Activated CD4-positive, alpha-beta memory T cell treated with anti-CD3 and anti-CD28 coated beads, Interleukin-2, amount 10 ng/mL, durations not matched to agents 7 days and 5 days (primary cell): ENCODE measurements at regions not wholly inside any gene's neighbourhood (a gene's known extent, or its start where the extent isn't known, plus 50 kb on each side); places are given as distances from the start of the nearest gene placed in this dataset.

Experiments
- CTCF ChIA-PET: fragments of 350-600 bp; sonication (Branson Sonifier 250); formaldehyde crosslinking; loops from one replicate; lab custom pipeline; 2021; ENCODE audit warnings: antibody characterized with exemption, inconsistent platforms; lab: Charles Lee
- POLR2A ChIA-PET: fragments of 350-600 bp; sonication (Branson Sonifier 250); formaldehyde crosslinking; loops from one replicate; lab custom pipeline; 2021; ENCODE audit warnings: antibody characterized with exemption; lab: Charles Lee
- DNase-seq: peaks from one replicate; pipeline ENCODE4 v3.0.0-alpha.2; 2020
- H3K27ac Mint-ChIP-seq: one replicate; pipeline ENCODE4 v1.8.0; 2021; ENCODE audit warnings: mild to moderate bottlenecking, mixed read lengths
- H3K27me3 Mint-ChIP-seq: one replicate; pipeline ENCODE4 v1.8.0; 2021; ENCODE audit warnings: mixed read lengths
- H3K36me3 Mint-ChIP-seq: one replicate; pipeline ENCODE4 v1.8.0; 2021; ENCODE audit warnings: low read depth, mixed read lengths
- H3K4me1 Mint-ChIP-seq: one replicate; pipeline ENCODE4 v1.8.0; 2021; ENCODE audit warnings: mixed read lengths
- H3K4me3 Mint-ChIP-seq: one replicate; pipeline ENCODE4 v1.8.0; 2021; ENCODE audit warnings: mild to moderate bottlenecking, mixed read lengths
- H3K9me3 Mint-ChIP-seq: one replicate; pipeline ENCODE4 v1.8.0; 2021; ENCODE audit warnings: mixed read lengths

DNA sequence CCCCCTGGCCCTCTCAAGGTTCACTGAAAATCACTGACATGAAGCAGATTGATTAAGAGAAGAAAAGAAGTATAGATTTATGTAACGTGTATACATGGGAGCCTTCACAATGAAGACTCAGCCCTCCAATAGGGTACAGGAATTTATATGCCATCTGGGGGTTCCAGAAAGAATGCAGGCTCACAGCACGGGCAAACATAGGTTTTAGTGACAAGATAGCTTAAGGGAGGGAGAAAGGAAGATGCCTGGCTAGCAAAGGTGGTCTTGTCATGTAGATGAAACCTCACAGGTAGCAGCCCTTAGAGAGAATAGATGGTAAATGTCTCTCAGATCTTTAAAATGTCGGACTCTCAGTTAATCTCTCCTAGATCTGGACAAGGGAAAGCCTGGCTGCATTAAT is 173.9 kb downstream of the RNF152 start:
- POLR2A ChIA-PET = no interaction called here
- no peaks in the 10 kb centered on the region for H3K4me1 Mint-ChIP-seq
- CTCF ChIA-PET = no interaction called here
- no peak for DNase-seq
- H3K27ac Mint-ChIP-seq = no peak overlapping the region
- H3K4me3 Mint-ChIP-seq = no peak overlapping the region
- H3K27me3 Mint-ChIP-seq = no peaks in the 10 kb centered on the region
- no peaks in the 10 kb centered on the region for H3K9me3 Mint-ChIP-seq
- H3K36me3 Mint-ChIP-seq = no peaks in the 10 kb centered on the region

DNA sequence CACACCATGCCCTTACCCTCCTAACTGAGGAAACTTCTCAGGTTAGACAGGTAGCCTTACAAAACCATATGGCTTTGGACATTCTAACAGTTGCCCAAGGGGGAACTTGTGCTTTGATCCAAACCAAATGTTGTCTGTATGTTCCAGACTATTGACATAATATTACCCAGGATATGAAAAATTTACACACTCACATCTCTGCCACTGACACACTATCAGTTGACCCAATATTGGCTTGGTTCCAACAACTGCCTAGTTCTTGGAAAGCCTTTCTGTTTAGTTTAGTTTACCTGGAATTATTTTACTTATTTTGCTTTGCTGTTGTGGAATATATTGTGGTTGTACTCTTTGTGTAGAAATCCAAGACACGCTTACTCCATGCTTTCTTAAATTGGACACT is 178.4 kb downstream of the RNF152 start:
- Mint-ChIP-seq H3K4me3 (no peak overlapping the region), H3K9me3 (no peaks in the 10 kb centered on the region), H3K27ac (no peak overlapping the region), H3K4me1 (no peaks in the 10 kb centered on the region), H3K27me3 (no peaks in the 10 kb centered on the region), H3K36me3 (no peaks in the 10 kb centered on the region)
- no peak for DNase-seq
- POLR2A ChIA-PET = no interaction called here
- CTCF ChIA-PET = no interaction called here

DNA sequence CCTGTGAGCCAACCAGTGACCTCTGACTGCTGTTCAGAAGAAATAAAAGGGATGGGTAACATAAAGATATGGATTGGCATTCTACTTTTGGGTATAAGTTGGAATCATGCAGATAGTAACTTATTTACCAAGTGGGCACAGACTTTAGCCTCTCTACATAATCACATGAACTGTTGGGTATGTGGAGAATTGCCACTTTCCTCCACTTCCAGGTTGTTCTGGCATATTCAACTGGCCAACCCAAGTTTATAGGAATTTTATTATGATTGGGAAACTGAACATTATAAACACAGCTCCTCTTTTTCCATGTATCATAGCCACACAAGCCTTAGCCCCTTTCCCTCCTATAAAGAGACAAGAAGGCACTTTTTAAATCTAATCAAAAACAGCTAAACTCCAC is 179.3 kb downstream of the RNF152 start:
- POLR2A ChIA-PET = no interaction called here
- H3K27ac Mint-ChIP-seq = no peak overlapping the region
- H3K9me3 Mint-ChIP-seq = no peaks in the 10 kb centered on the region
- no peak for DNase-seq
- no peaks in the 10 kb centered on the region for H3K36me3 Mint-ChIP-seq
- H3K27me3 Mint-ChIP-seq = no peaks in the 10 kb centered on the region
- no peaks in the 10 kb centered on the region for H3K4me1 Mint-ChIP-seq
- CTCF ChIA-PET = no interaction called here
- no peak overlapping the region for H3K4me3 Mint-ChIP-seq

DNA sequence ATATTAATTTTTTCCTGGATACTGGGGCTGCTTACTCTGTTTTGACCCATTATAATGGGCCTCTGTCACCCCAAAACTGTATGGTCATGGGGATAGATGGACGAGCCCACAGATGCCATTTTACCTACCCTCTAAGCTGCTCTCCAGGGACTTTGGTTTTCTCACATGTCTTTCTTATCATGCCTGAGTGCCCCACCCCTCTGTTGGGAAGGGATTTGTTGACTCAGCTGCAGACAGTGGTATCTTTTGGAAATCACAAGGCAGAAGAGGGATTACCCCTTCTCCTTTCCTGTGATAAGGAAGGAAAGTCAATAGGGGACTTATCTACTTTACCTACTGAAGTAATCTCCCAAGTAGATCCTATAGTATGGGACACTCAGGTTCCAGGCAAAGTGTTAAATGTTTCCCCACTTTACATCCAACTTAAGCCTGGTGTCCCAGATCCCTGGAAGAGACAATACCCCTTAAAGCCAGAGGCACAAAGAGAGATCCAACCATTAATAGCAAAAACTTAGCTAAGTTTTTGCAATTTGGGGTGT is 182.7 kb downstream of the RNF152 start:
- no peaks in the 10 kb centered on the region for H3K36me3 Mint-ChIP-seq
- DNase-seq = no peak
- ChIA-PET CTCF (no interaction called here), POLR2A (no interaction called here)
- no peaks in the 10 kb centered on the region for H3K9me3 Mint-ChIP-seq
- H3K27me3 Mint-ChIP-seq = no peaks in the 10 kb centered on the region
- H3K4me1 Mint-ChIP-seq = no peaks in the 10 kb centered on the region
- no peak overlapping the region for H3K27ac Mint-ChIP-seq
- no peak overlapping the region for H3K4me3 Mint-ChIP-seq

DNA sequence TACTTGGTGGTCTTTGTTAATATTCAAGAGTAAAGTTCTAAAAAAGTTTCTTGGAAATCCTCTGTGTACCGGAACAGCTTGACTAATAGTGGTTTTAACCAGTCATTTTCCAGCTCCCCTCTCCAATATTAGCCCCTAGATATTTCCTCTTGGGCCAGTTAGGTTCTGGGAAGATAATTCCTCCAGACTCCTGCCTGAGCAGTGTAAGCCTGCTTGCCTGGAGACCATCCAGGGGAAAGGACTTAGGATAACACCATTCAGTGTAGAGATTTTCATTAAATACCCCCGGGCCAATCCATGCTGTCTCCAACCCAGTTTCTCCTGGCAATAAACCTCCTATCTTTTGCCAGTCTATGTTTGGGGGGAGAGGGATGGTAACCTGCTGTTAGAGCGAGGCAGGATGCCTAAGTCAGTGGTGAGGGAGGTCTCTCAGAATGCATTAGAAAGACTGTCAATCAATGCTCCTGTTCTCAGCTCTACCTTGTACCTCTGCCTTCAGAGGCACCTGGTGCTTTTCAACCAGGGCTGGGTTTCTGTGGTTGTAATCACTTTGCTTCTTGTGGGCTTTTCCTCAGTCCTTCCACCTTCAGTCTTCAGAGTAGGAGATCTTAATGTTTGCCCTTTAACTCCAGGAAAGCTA is 186.4 kb downstream of the RNF152 start:
- no peak overlapping the region for H3K27ac Mint-ChIP-seq
- POLR2A ChIA-PET = no interaction called here
- no peaks in the 10 kb centered on the region for H3K9me3 Mint-ChIP-seq
- peaks cover 2% of the 10 kb centered on the region for H3K27me3 Mint-ChIP-seq
- no peaks in the 10 kb centered on the region for H3K4me1 Mint-ChIP-seq
- H3K36me3 Mint-ChIP-seq = no peaks in the 10 kb centered on the region
- H3K4me3 Mint-ChIP-seq = no peak overlapping the region
- CTCF ChIA-PET = no interaction called here
- DNase-seq = no peak

DNA sequence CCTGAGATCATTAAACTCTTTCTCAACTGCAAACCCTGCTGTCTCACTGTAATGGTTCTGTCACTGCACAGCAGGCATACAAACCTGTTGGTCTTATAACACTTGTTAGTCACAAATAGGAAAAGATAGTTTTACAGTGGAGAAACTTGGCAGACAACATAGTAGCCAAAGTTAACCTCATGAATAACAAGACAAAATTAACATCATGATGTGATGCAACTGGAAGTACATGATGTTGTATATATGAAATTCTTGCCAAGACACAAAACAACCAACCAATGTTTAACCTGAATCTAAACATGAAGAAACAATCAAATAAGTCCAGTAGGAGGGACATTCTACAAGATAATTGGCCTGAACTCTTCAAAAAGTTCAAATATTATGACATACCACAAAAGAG is 189.3 kb downstream of the RNF152 start:
- Mint-ChIP-seq H3K4me1 (no peaks in the 10 kb centered on the region), H3K9me3 (no peaks in the 10 kb centered on the region), H3K4me3 (no peak overlapping the region), H3K27ac (no peak overlapping the region), H3K27me3 (peaks cover 2% of the 10 kb centered on the region), H3K36me3 (no peaks in the 10 kb centered on the region)
- ChIA-PET CTCF (no interaction called here), POLR2A (no interaction called here)
- DNase-seq = no peak

DNA sequence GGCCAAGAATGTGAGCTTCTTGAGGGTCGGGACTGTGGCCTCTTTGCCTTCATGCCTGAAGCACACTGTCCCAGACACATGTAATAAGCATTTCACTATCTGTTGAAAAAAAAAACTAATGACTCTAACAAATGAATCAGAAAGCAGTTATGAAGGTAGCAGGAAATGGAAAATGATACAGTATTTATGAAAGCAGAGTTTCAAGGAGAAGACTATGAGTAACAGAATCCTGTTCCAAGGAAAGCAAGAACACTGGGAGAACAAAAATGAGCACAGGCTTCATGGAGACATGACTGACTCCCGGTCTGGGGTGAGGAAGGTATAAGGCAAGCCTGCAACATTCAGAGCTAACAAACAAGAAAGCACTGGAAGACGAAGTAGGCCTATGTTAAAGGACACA is 190.8 kb downstream of the RNF152 start:
- no peak for DNase-seq
- H3K4me3 Mint-ChIP-seq = no peak overlapping the region
- H3K4me1 Mint-ChIP-seq = no peaks in the 10 kb centered on the region
- H3K36me3 Mint-ChIP-seq = no peaks in the 10 kb centered on the region
- H3K27ac Mint-ChIP-seq = no peak overlapping the region
- POLR2A ChIA-PET = no interaction called here
- H3K27me3 Mint-ChIP-seq = peaks cover 2% of the 10 kb centered on the region
- CTCF ChIA-PET = no interaction called here
- no peaks in the 10 kb centered on the region for H3K9me3 Mint-ChIP-seq

DNA sequence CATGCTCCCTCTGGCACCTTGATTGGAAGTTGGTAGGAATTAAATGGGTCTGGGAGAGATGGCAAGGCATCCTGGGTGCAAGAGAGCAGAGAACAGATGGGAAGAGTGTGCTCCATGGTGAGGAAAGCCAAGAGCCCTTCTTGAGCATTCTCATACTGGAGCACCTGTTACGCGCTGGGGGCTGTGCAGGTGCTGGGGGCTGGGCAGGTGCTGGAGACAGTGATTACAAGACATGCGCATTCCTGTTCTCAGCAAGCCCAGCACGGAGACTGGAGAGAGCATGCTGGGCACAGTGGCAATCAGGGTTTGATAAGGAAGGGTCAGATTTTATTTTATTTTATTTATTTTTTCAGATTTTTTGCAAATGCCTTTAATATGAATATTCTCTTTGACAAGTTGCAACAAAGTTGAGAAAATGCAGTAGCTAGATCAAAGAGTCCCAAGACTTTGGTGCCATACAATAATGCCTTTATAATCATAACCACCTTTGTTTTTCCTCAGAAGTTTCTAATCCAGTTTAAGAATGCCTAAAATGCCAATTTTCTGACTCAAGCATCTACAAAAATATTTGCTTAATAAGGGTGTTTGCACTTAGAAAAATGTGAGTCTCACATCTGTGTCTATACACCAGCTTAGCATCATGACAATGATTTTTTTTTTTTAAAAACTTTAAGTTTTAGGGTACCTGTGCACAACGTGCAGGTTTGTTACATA is 193.3 kb downstream of the RNF152 start:
- no peaks in the 10 kb centered on the region for H3K4me1 Mint-ChIP-seq
- ChIA-PET POLR2A (no interaction called here), CTCF (no interaction called here)
- H3K9me3 Mint-ChIP-seq = no peaks in the 10 kb centered on the region
- H3K4me3 Mint-ChIP-seq = no peak overlapping the region
- no peak overlapping the region for H3K27ac Mint-ChIP-seq
- no peak for DNase-seq
- peaks cover 2% of the 10 kb centered on the region for H3K27me3 Mint-ChIP-seq
- no peaks in the 10 kb centered on the region for H3K36me3 Mint-ChIP-seq

DNA sequence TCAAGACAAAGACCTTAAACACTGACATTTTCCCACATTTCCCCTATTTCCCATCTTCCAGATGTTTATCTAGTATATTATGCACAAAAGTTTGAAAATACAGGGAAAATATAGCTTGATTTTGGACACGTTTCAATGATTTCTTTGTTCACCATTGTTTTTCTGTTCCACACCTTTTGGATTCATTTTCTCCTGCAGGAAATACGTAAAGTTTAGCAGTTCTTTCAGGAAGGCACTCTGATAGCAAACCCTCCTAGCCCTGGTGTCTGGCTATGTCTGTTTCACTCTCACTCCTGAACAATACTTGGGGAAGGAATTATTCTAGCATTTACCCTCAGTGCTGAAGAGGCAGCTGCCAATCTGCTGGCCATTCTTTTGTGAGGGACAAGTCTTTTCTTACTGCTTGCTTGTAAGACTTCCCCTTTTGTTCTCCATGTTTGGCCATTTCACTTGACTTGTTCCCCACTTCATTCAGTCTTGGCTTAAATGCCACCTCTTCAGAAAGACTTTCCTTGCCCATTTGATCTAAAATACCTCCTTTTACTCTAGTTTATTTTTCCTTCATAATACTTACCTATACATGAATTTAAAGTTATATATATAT is 195.4 kb downstream of the RNF152 start:
- H3K9me3 Mint-ChIP-seq = no peaks in the 10 kb centered on the region
- no peaks in the 10 kb centered on the region for H3K27me3 Mint-ChIP-seq
- no peak overlapping the region for H3K27ac Mint-ChIP-seq
- ChIA-PET POLR2A (no interaction called here), CTCF (no interaction called here)
- no peaks in the 10 kb centered on the region for H3K4me1 Mint-ChIP-seq
- DNase-seq = no peak
- no peaks in the 10 kb centered on the region for H3K36me3 Mint-ChIP-seq
- no peak overlapping the region for H3K4me3 Mint-ChIP-seq

DNA sequence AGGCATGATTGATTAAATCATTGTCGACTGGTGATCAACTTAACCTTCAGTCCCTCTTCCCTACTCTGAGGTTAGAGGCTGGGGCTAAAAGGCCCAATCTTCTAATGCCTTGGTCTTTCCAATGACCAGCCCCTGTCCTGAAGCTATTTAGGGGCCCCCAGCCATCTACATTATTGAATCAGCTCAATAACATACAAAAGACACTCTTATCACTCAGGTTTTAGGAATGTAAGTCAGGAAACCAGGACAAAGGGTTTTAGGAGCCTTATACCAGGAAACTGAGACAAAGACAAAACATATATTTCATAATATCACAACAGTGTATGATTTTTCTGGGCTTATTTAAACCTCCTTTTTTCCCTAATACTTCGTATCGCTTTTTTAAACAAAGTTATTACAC is 198.6 kb downstream of the RNF152 start:
- Mint-ChIP-seq H3K36me3 (no peaks in the 10 kb centered on the region), H3K27me3 (no peaks in the 10 kb centered on the region), H3K4me1 (no peaks in the 10 kb centered on the region), H3K4me3 (no peak overlapping the region), H3K27ac (no peak overlapping the region), H3K9me3 (no peaks in the 10 kb centered on the region)
- POLR2A ChIA-PET = no interaction called here
- CTCF ChIA-PET = interaction anchor here (0.6 kb wide), 1 partner anchor 187 kb away, joined by 4 read pairs; no protein-coding TSS in a partner anchor
- no peak for DNase-seq

DNA sequence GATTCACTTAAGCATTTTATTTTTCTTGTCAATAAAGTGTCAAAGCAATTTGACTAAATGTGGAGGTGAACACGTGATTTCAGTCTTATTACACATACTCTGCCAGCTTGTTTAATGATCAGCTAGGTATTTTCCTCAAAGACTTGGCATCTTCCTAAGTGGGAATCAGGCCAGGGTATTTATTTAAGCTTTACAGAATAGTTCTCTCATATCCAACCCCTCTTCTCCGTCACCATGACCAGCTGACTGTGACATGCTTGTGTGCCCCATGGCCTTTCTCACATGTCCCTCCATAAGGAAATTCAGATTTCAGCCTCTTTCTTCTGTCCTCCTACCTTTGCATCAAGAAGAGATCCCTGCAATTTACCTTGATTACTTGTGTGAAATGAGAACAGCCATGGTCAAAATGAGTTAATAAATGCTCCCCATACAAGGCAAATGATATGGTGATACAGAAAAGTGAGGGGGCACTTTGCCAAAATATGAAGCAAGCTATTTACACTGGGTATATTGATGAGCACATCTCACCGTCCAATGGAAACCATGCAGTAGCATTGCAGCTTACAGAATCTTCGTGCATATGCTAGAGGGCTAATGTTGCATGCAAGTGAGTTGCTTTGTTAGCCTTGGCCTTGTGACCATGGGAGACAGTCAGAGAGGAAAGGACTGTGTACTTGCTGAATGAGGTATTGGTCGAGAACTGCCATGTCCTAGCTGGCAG is 202.2 kb downstream of the RNF152 start:
- POLR2A ChIA-PET = no interaction called here
- no peaks in the 10 kb centered on the region for H3K9me3 Mint-ChIP-seq
- no peak overlapping the region for H3K4me3 Mint-ChIP-seq
- no peak for DNase-seq
- H3K27ac Mint-ChIP-seq = no peak overlapping the region
- H3K27me3 Mint-ChIP-seq = no peaks in the 10 kb centered on the region
- no peaks in the 10 kb centered on the region for H3K4me1 Mint-ChIP-seq
- CTCF ChIA-PET = no interaction called here
- no peaks in the 10 kb centered on the region for H3K36me3 Mint-ChIP-seq

DNA sequence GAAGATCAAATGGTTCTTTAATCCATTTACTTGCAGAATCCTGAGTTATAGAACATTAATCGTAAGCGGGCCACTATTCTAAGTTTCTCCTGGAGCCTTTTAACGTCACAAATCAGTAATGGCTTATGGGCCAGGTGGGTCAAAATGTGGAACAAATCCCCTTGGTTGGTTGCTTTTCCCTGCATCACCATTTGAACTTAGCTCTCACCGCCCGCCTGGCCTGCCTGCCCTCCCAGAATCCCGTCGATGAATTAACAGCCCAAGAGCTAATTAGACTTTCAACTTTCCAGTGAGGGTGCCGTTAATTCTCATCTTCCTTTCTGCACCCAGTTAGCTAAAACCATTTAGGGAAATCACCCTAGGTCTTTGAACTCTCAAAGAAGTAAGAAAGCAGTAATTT is 205.5 kb downstream of the RNF152 start:
- ChIA-PET CTCF (no interaction called here), POLR2A (no interaction called here)
- no peak for DNase-seq
- Mint-ChIP-seq H3K4me3 (no peak overlapping the region), H3K36me3 (no peaks in the 10 kb centered on the region), H3K9me3 (no peaks in the 10 kb centered on the region), H3K27ac (no peak overlapping the region), H3K27me3 (peaks cover 4% of the 10 kb centered on the region), H3K4me1 (no peaks in the 10 kb centered on the region)

DNA sequence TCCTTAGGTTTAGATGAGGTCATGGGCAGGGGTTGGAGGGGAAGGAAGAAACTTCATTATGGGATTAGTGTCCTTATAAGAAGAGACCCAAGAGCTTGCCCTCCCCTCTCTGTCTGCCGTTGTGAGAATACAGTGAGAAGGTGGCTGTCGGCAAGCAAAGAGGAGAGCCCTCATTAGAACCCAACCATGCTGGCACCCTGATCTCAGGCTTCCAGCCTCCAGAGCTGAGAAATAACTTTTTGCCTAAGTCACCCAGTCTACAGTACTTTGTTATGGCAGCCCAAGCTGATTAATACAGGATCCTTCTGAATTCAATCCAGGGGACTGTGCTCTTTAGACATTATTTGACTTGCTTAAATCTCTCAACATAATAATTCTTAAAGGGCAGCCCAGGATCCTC is 209.0 kb downstream of the RNF152 start:
- no peak for DNase-seq
- ChIA-PET POLR2A (no interaction called here), CTCF (no interaction called here)
- peaks cover 6% of the 10 kb centered on the region for H3K9me3 Mint-ChIP-seq
- H3K4me1 Mint-ChIP-seq = no peaks in the 10 kb centered on the region
- no peaks in the 10 kb centered on the region for H3K36me3 Mint-ChIP-seq
- H3K27ac Mint-ChIP-seq = no peak overlapping the region
- peaks cover 4% of the 10 kb centered on the region for H3K27me3 Mint-ChIP-seq
- no peak overlapping the region for H3K4me3 Mint-ChIP-seq
